HG03175 (cell line): ENCODE measurements at regions not wholly inside any gene's neighbourhood (a gene's known extent, or its start where the extent isn't known, plus 50 kb on each side); places are given as distances from the start of the nearest gene placed in this dataset.

Experiments
- ATAC-seq: cut with Tn5 transposase; IDR thresholded peaks from one replicate; pipeline ENCODE4 v1.9.1; 2021; ENCODE audit warnings: mild to moderate bottlenecking, moderate library complexity; ENCODE audit not compliant: unreplicated experiment

- ATAC-seq, result no peak
These were observed 119.0 kb upstream of the PPP2R2D start for GRCh38 chr10:131781791-131782190.

GRCh38 chr10:131784363-131785120 is 116.3 kb upstream of the PPP2R2D start:
- ATAC-seq, result no peak

- ATAC-seq, result no peak
These were observed 115.7 kb upstream of the PPP2R2D start for GRCh38 chr10:131785121-131785460.

GRCh38 chr10:131786756-131787605 is 113.8 kb upstream of the PPP2R2D start:
- no peak for ATAC-seq

- no peak for ATAC-seq
These were observed 112.8 kb upstream of the PPP2R2D start for GRCh38 chr10:131787961-131788360.

- ATAC-seq, result no peak
These were observed 112.4 kb upstream of the PPP2R2D start for GRCh38 chr10:131788386-131788785.

- ATAC-seq, result no peak
These were observed 111.3 kb upstream of the PPP2R2D start for GRCh38 chr10:131789516-131789915.

GRCh38 chr10:131790021-131790420 is 110.8 kb upstream of the PPP2R2D start:
- no peak for ATAC-seq

- ATAC-seq, result no peak
These were observed 108.7 kb upstream of the PPP2R2D start for GRCh38 chr10:131792011-131792651.

GRCh38 chr10:131792809-131793208 is 108.0 kb upstream of the PPP2R2D start:
- no peak for ATAC-seq

GRCh38 chr10:131795761-131796160 is 105.0 kb upstream of the PPP2R2D start:
- no peak for ATAC-seq

GRCh38 chr10:131797626-131798025 is 103.2 kb upstream of the PPP2R2D start:
- no peak for ATAC-seq

GRCh38 chr10:131799429-131799828 is 101.4 kb upstream of the PPP2R2D start:
- ATAC-seq, result no peak

- ATAC-seq, result no peak
These were observed 98.5 kb upstream of the PPP2R2D start for GRCh38 chr10:131802156-131802915.

GRCh38 chr10:131802996-131803395 is 97.8 kb upstream of the PPP2R2D start:
- no peak for ATAC-seq

GRCh38 chr10:131803860-131804425 is 96.9 kb upstream of the PPP2R2D start:
- ATAC-seq, result no peak

GRCh38 chr10:131804551-131805295 is 96.1 kb upstream of the PPP2R2D start:
- ATAC-seq, result no peak

GRCh38 chr10:131805696-131806095 is 95.1 kb upstream of the PPP2R2D start:
- no peak for ATAC-seq

GRCh38 chr10:131806146-131806545 is 94.7 kb upstream of the PPP2R2D start:
- no peak for ATAC-seq
